GM12873 (cell line): ENCODE measurements at regions not wholly inside any gene's neighbourhood (a gene's known extent, or its start where the extent isn't known, plus 50 kb on each side); places are given as distances from the start of the nearest gene placed in this dataset.

Experiments used
- CTCF ChIP-seq: IDR thresholded peaks from 2 replicates; pipeline ENCODE4 v1.5.1; 2012; ENCODE audit warnings: low read depth, mild to moderate bottlenecking, moderate library complexity, low read length, control low read depth; ENCODE audit not compliant: insufficient read depth; ENCODE audit errors: missing control alignments

GRCh38 chr1:70820396-70820795, 227.2 kb downstream of the PTGER3 start:
- no peak for TF ChIP-seq CTCF

GRCh38 chr1:70820995-70821394, 226.6 kb downstream of the PTGER3 start:
- TF ChIP-seq CTCF = no peak

GRCh38 chr1:70826428-70826827, 221.2 kb downstream of the PTGER3 start:
- no peak for TF ChIP-seq CTCF

GRCh38 chr1:70827030-70827429, 220.6 kb downstream of the PTGER3 start:
- no peak for TF ChIP-seq CTCF

GRCh38 chr1:70828177-70828576, 219.4 kb downstream of the PTGER3 start:
- no peak for TF ChIP-seq CTCF

GRCh38 chr1:70836456-70836855, 211.2 kb downstream of the PTGER3 start:
- TF ChIP-seq CTCF = no peak

GRCh38 chr1:70840260-70840953, 207.2 kb downstream of the PTGER3 start:
- no peak for TF ChIP-seq CTCF
